Urinary bladder (tissue), 3 donors: ENCODE measurements at regions not wholly inside any gene's neighbourhood (a gene's known extent, or its start where the extent isn't known, plus 50 kb on each side); places are given as distances from the start of the nearest gene placed in this dataset.

Source experiments
- DNase-seq: peaks from one replicate; pipeline ENCODE4 v3.0.0-alpha.2; 2015; ENCODE audit errors: extremely low spot score
- H3K27ac ChIP-seq: one replicate; pipeline ENCODE4 v1.5.1; 2013; ENCODE audit warnings: low read depth, mild to moderate bottlenecking, moderate library complexity
- H3K36me3 ChIP-seq: one replicate; pipeline ENCODE4 v1.6.1; 2013; ENCODE audit warnings: mild to moderate bottlenecking, moderate library complexity; ENCODE audit not compliant: insufficient read depth
- H3K4me1 ChIP-seq: one replicate; pipeline ENCODE4 v1.6.1; 2013; ENCODE audit warnings: mild to moderate bottlenecking, moderate library complexity; ENCODE audit not compliant: insufficient read depth
- H3K4me3 ChIP-seq: one replicate; pipeline ENCODE4 v1.5.1; 2013; ENCODE audit warnings: low read depth, low read length
- WGBS: extraction: QIAGEN DNeasy Blood & Tissue Kit; methylation state at CpG from one replicate; pipeline ENCODE4 v1.1.7; 2013; 5-methylcytosine and 5-hydroxymethylcytosine counted together
- donor health status: healthy with polysubstance abuse.
- donor health status: healthy.

GRCh38 chrX:40177117-40177430 lies 79.3 kb upstream of the BCOR start:
- H3K27ac ChIP-seq: peak overlapping the region; percentile 96
- no peaks in the 10 kb centered on the region for H3K4me1 ChIP-seq
- 6% methylated on average over 14 of the region's 14 CpGs for WGBS
- peak overlapping the region; percentile 53 for H3K4me3 ChIP-seq
- no peaks in the 10 kb centered on the region for H3K36me3 ChIP-seq
- no peak for DNase-seq

- Histone ChIP-seq H3K4me3 (peak overlapping the region; percentile 53), H3K27ac (peak overlapping the region; percentile 96), H3K4me1 (no peaks in the 10 kb centered on the region), H3K36me3 (no peaks in the 10 kb centered on the region)
- under 1% methylated on average over 77 of the region's 85 CpGs for WGBS
- DNase-seq: no peak
Measured at GRCh38 chrX:40176351-40177116, 78.8 kb upstream of the BCOR start.

- Histone ChIP-seq H3K27ac (peak overlapping the region; percentile 96), H3K36me3 (no peaks in the 10 kb centered on the region), H3K4me3 (peak overlapping the region; percentile 53), H3K4me1 (no peaks in the 10 kb centered on the region)
- no peak for DNase-seq
- WGBS: under 1% methylated on average over 74 of the region's 74 CpGs
Measured at GRCh38 chrX:40175511-40176350, 78.0 kb upstream of the BCOR start.

- H3K4me3 ChIP-seq: peak overlapping the region; percentile 53
- H3K36me3 ChIP-seq: no peaks in the 10 kb centered on the region
- no peaks in the 10 kb centered on the region for H3K4me1 ChIP-seq
- DNase-seq: no peak
- H3K27ac ChIP-seq: peak overlapping the region; percentile 96
- WGBS: 1% methylated on average over 51 of the region's 53 CpGs
Measured at GRCh38 chrX:40174854-40175510, 77.2 kb upstream of the BCOR start.

GRCh38 chrX:40174001-40174853 lies 76.5 kb upstream of the BCOR start:
- 42% methylated on average over 41 of the region's 41 CpGs for WGBS
- no peak for DNase-seq
- H3K4me3 ChIP-seq: peak overlapping the region; percentile 53
- no peaks in the 10 kb centered on the region for H3K4me1 ChIP-seq
- peak overlapping the region; percentile 96 for H3K27ac ChIP-seq
- H3K36me3 ChIP-seq: no peaks in the 10 kb centered on the region

- no peak overlapping the region for H3K4me3 ChIP-seq
- 88% methylated on average over 17 of the region's 17 CpGs for WGBS
- no peak for DNase-seq
- peak overlapping the region; percentile 54 for H3K27ac ChIP-seq
- no peaks in the 10 kb centered on the region for H3K36me3 ChIP-seq
- H3K4me1 ChIP-seq: no peaks in the 10 kb centered on the region
Measured at GRCh38 chrX:40173143-40174000, 75.6 kb upstream of the BCOR start.

GRCh38 chrX:40172401-40173142 lies 74.8 kb upstream of the BCOR start:
- no peaks in the 10 kb centered on the region for H3K36me3 ChIP-seq
- peak overlapping the region; percentile 28 for H3K4me3 ChIP-seq
- H3K27ac ChIP-seq: peak overlapping the region; percentile 83
- H3K4me1 ChIP-seq: no peaks in the 10 kb centered on the region
- DNase-seq: no peak
- WGBS: 8% methylated on average over 58 of the region's 60 CpGs

GRCh38 chrX:40171513-40172400 lies 74.0 kb upstream of the BCOR start:
- Histone ChIP-seq H3K27ac (peak overlapping the region; percentile 83), H3K4me1 (no peaks in the 10 kb centered on the region), H3K36me3 (no peaks in the 10 kb centered on the region), H3K4me3 (peak overlapping the region; percentile 28)
- WGBS: under 1% methylated on average over 71 of the region's 73 CpGs
- DNase-seq: no peak

GRCh38 chrX:40170830-40171512 lies 73.2 kb upstream of the BCOR start:
- WGBS: 19% methylated on average over 17 of the region's 17 CpGs

GRCh38 chrX:40169193-40170101 lies 71.7 kb upstream of the BCOR start:
- no peaks in the 10 kb centered on the region for H3K4me1 ChIP-seq
- WGBS: 53% methylated on average over 44 of the region's 44 CpGs
- DNase-seq: no peak
- H3K27ac ChIP-seq: peak overlapping the region; percentile 27
- no peaks in the 10 kb centered on the region for H3K36me3 ChIP-seq
- no peak overlapping the region for H3K4me3 ChIP-seq

More at GRCh38 chrX:40170830-40171512, 73.2 kb upstream of the BCOR start:
- Histone ChIP-seq H3K36me3 (no peaks in the 10 kb centered on the region), H3K4me3 (peak overlapping the region; percentile 28), H3K4me1 (no peaks in the 10 kb centered on the region), H3K27ac (peak overlapping the region; percentile 83)
- no peak for DNase-seq
